PC-3 (cell line): ENCODE measurements at regions not wholly inside any gene's neighbourhood (a gene's known extent, or its start where the extent isn't known, plus 50 kb on each side); places are given as distances from the start of the nearest gene placed in this dataset.
"Not testable (repeated sequence)": the region's sequence is repeated elsewhere in the genome, so short reads cannot be mapped to it uniquely, and the experiment has no call there.

ENCODE experiments used
- CTCF ChIP-seq: fragments of 300-600 bp; sonication (generic); conservative IDR thresholded peaks from 2 replicates; pipeline ENCODE4 v1.5.1; 2017; ENCODE audit warnings: antibody characterized with exemption, low read depth, mild to moderate bottlenecking, low read length
- EZH2 ChIP-seq: fragments of 300-600 bp; sonication (generic); IDR thresholded peaks from one replicate; pipeline ENCODE4 v1.6.1; 2017; ENCODE audit warnings: antibody characterized with exemption, mild to moderate bottlenecking, low read length; ENCODE audit not compliant: unreplicated experiment
- EZH2phosphoT487 ChIP-seq: fragments of 300-600 bp; sonication (generic); IDR thresholded peaks from 2 replicates; pipeline ENCODE4 v1.6.1; 2018; ENCODE audit warnings: mild to moderate bottlenecking, antibody characterized with exemption, low read length, borderline replicate concordance

DNA sequence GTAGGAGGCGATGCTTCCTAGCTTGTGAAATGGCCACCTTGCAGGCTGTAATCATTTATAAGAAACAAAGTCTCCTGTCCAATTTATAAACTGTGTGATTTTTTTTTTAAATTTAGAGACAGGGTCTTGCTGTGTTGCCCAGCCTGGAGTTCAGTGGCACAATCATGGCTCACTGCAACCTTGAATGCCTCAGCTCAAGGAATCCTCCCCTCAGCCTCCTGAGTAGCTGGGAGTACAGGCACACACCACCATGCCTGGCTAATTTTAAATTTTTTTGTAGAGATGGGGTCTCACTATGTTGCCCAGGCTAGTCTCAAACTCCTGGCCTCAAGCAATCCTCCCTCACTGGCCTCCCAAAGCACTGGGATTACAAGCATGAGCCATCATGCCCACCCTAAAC, 150.1 kb downstream of the PTPRU start:
- TF ChIP-seq CTCF, EZH2phosphoT487, EZH2: not testable (repeated sequence)
